Endothelial cell of umbilical vein (primary cell): ENCODE measurements at regions not wholly inside any gene's neighbourhood (a gene's known extent, or its start where the extent isn't known, plus 50 kb on each side); places are given as distances from the start of the nearest gene placed in this dataset.

ENCODE experiments used
- BruUV-seq: library from RNA; stranded (reverse); fragments of 400-500 nt; replicated peaks from 2 replicates; lab custom pipeline; 2021; lab: Mats Ljungman, UMichigan
- CTCF ChIA-PET: fragments of 300-600, 350-600 bp; sonication (Branson Sonifier 250); formaldehyde crosslinking; loops from one replicate; lab custom pipeline; 2021; ENCODE audit warnings: antibody characterized with exemption, inconsistent platforms; lab: Charles Lee
- POLR2A ChIA-PET: fragments of 300-600, 350-600 bp; sonication (Branson Sonifier 250); formaldehyde crosslinking; loops from one replicate; lab custom pipeline; 2021; ENCODE audit warnings: antibody characterized with exemption, inconsistent platforms; lab: Charles Lee
- DNase-seq: peaks from one replicate; pipeline ENCODE4 v3.0.0-alpha.2; 2011; ENCODE audit warnings: low read depth, low spot score
- FAIRE-seq: peaks from 2 replicates; lab custom pipeline; 2011; peaks lifted over from hg19 to GRCh38; lab: Jason Lieb, UNC
- H2AFZ ChIP-seq: 2 replicates; pipeline ENCODE4 v1.6.0; 2012; ENCODE audit warnings: low read depth, low read length, control low read depth, inconsistent platforms
- H3K27ac ChIP-seq: 2 replicates; pipeline ENCODE4 v1.5.1; 2011; ENCODE audit warnings: low read depth, mild to moderate bottlenecking, control low read depth, low read length, moderate library complexity; ENCODE audit not compliant: insufficient read depth
- H3K27me3 ChIP-seq, 2 experiments: 2 replicates each; pipeline versions ENCODE4 v1.6.0 to v1.6.1; 2011; ENCODE audit warnings: low read length in 2 of 2, mixed read lengths in 1 of 2; ENCODE audit not compliant: control insufficient read depth in 2 of 2, insufficient read depth in 2 of 2
- H3K36me3 ChIP-seq, 2 experiments: 2 replicates in 1 of 2; 3 replicates in 1 of 2; pipeline ENCODE4 v1.5.1; 2011; ENCODE audit warnings: low read length in 2 of 2, mild to moderate bottlenecking in 1 of 2, moderate library complexity in 1 of 2; ENCODE audit not compliant: control insufficient read depth in 2 of 2, insufficient read depth in 2 of 2; ENCODE audit errors: extremely low read depth in 1 of 2
- H3K4me1 ChIP-seq: 3 replicates; pipeline ENCODE4 v1.5.1; 2011; ENCODE audit warnings: mild to moderate bottlenecking, low read length; ENCODE audit not compliant: control insufficient read depth, insufficient read depth; ENCODE audit errors: extremely low read depth
- H3K4me2 ChIP-seq: 2 replicates; pipeline ENCODE4 v1.6.1; 2011; ENCODE audit warnings: low read length, control low read depth, mixed read lengths; ENCODE audit not compliant: insufficient read depth
- H3K4me3 ChIP-seq, 3 experiments: fragments of 200-600 bp in 1 of 3; sonication (generic), shearing (Covaris generic) in 1 of 3; replicated peaks in 1 of 3; 2 replicates each; pipeline ENCODE4 v1.5.1; 2011 to 2016; ENCODE audit warnings: control low read depth in 3 of 3, low read length in 3 of 3, mild to moderate bottlenecking in 2 of 3, inconsistent platforms in 1 of 3, low read depth in 1 of 3, moderate library complexity in 1 of 3; ENCODE audit not compliant: insufficient read depth in 1 of 3
- H3K79me2 ChIP-seq: 2 replicates; pipeline ENCODE4 v1.6.0; 2012; ENCODE audit warnings: low read length, inconsistent platforms; ENCODE audit not compliant: control insufficient read depth, insufficient read depth
- H3K9ac ChIP-seq: replicated peaks from 2 replicates; pipeline ENCODE3; 2011; ENCODE audit warnings: low read length, control low read depth; ENCODE audit not compliant: insufficient read depth; ENCODE audit errors: extremely low read depth
- H3K9me1 ChIP-seq: replicated peaks from 3 replicates; pipeline ENCODE4 v1.6.0; 2011; ENCODE audit warnings: mild to moderate bottlenecking, low read length; ENCODE audit not compliant: control insufficient read depth, insufficient read depth; ENCODE audit errors: extremely low read depth
- H3K9me3 ChIP-seq: replicated peaks from 2 replicates; pipeline ENCODE4 v1.5.1; 2012; ENCODE audit warnings: low read length, inconsistent platforms; ENCODE audit not compliant: control insufficient read depth, insufficient read depth
- H4K20me1 ChIP-seq: replicated peaks from 2 replicates; pipeline ENCODE3; 2011; ENCODE audit warnings: mild to moderate bottlenecking, low read length; ENCODE audit not compliant: control insufficient read depth, insufficient read depth; ENCODE audit errors: extremely low read depth
- EZH2 ChIP-seq: IDR thresholded peaks from 2 replicates; pipeline ENCODE4 v1.6.1; 2012; ENCODE audit warnings: borderline replicate concordance, low read depth, mild to moderate bottlenecking, moderate library complexity, low read length, inconsistent platforms; ENCODE audit not compliant: severe bottlenecking
- FOS ChIP-seq: IDR thresholded peaks from 2 replicates; pipeline ENCODE4 v1.6.1; 2011; ENCODE audit warnings: mild to moderate bottlenecking, low read length, moderate library complexity, borderline replicate concordance; ENCODE audit not compliant: insufficient read depth
- GATA2 ChIP-seq: IDR thresholded peaks from 2 replicates; pipeline ENCODE4 v1.7.0; 2011; ENCODE audit warnings: low read depth, mild to moderate bottlenecking, moderate library complexity, mixed read lengths, low read length; ENCODE audit not compliant: insufficient read length, insufficient read depth
- JUN ChIP-seq: IDR thresholded peaks from 2 replicates; pipeline ENCODE4 v1.6.1; 2011; ENCODE audit warnings: borderline replicate concordance, low read depth; ENCODE audit not compliant: insufficient read length, insufficient read depth
- MYC ChIP-seq: IDR thresholded peaks from one replicate; pipeline ENCODE4 v1.6.1; 2011; ENCODE audit warnings: mild to moderate bottlenecking, low read depth, low read length
- POLR2A ChIP-seq: IDR thresholded peaks from 2 replicates; pipeline ENCODE4 v1.6.1; 2012; ENCODE audit warnings: low read depth, mild to moderate bottlenecking, control low read depth, low read length
- POLR2AphosphoS5 ChIP-seq: IDR thresholded peaks from 2 replicates; pipeline ENCODE4 v1.6.1; 2012; ENCODE audit warnings: low read depth, mild to moderate bottlenecking, control low read depth, low read length, moderate library complexity; ENCODE audit not compliant: insufficient read depth
- dilution Hi-C: fragments of 300-500 bp; cut with MboI; formaldehyde crosslinking; loops from one replicate; pipeline ENCODE4 v1.15.0; 2019; ENCODE audit warnings: low sequenced_read_pairs; ENCODE audit not compliant: extremely low pct_ligation_motif_present
- intact Hi-C: fragments of 100-400 bp; cut with micrococcal nuclease; formaldehyde crosslinking; loops from one replicate; pipeline ENCODE4 v1.10.0; 2022
- TF ChIP-seq, protein P1 (sequence below), 2 donors: IDR thresholded peaks; 1 replicate in 1 of 2; 2 replicates in 1 of 2; pipeline ENCODE4 v1.5.1; 2011; ENCODE audit warnings: low read length in 2 of 2, mild to moderate bottlenecking in 2 of 2, moderate library complexity in 2 of 2, control low read depth in 1 of 2, inconsistent platforms in 1 of 2, low read depth in 1 of 2; ENCODE audit not compliant: insufficient read depth in 1 of 2; ENCODE audit errors: extremely low read depth in 1 of 2
- TF ChIP-seq, protein P2 (sequence below): IDR thresholded peaks from 2 replicates; pipeline ENCODE4 v1.6.1; 2011; ENCODE audit not compliant: insufficient read depth, insufficient read length

- Histone ChIP-seq H3K4me1 (peaks cover 35% of the 10 kb centered on the region), H3K4me3 (no peak overlapping the region), H3K27ac (peak overlapping the region; percentile 90), H3K79me2 (no peaks in the 10 kb centered on the region), H3K9me3 (no peaks in the 10 kb centered on the region), H3K9ac (peak overlapping the region; percentile 70), H2AFZ (no peak overlapping the region), H3K4me2 (peak overlapping the region; percentile 53), H3K9me1 (no peaks in the 10 kb centered on the region), H4K20me1 (no peaks in the 10 kb centered on the region), H3K27me3 (no peaks in the 10 kb centered on the region), H3K36me3 (no peaks in the 10 kb centered on the region)
- TSS peak; percentile 88 for BruUV-seq
- TF ChIP-seq, protein P1, sequence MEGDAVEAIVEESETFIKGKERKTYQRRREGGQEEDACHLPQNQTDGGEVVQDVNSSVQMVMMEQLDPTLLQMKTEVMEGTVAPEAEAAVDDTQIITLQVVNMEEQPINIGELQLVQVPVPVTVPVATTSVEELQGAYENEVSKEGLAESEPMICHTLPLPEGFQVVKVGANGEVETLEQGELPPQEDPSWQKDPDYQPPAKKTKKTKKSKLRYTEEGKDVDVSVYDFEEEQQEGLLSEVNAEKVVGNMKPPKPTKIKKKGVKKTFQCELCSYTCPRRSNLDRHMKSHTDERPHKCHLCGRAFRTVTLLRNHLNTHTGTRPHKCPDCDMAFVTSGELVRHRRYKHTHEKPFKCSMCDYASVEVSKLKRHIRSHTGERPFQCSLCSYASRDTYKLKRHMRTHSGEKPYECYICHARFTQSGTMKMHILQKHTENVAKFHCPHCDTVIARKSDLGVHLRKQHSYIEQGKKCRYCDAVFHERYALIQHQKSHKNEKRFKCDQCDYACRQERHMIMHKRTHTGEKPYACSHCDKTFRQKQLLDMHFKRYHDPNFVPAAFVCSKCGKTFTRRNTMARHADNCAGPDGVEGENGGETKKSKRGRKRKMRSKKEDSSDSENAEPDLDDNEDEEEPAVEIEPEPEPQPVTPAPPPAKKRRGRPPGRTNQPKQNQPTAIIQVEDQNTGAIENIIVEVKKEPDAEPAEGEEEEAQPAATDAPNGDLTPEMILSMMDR (IDR thresholded peaks at IDR 0.05; ENCODE audit: extremely low read depth in 1 of 2, insufficient read depth in 1 of 2, low read depth in 1 of 2, low read length in 2 of 2), result no peak
- no peak for TF ChIP-seq EZH2
- peak; percentile 99 for TF ChIP-seq FOS
- peak; percentile 85 for TF ChIP-seq GATA2
- no peak for TF ChIP-seq MYC
- no peak for TF ChIP-seq POLR2A
- TF ChIP-seq JUN, result peak; percentile 83
- TF ChIP-seq, protein P2, sequence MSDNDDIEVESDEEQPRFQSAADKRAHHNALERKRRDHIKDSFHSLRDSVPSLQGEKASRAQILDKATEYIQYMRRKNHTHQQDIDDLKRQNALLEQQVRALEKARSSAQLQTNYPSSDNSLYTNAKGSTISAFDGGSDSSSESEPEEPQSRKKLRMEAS, result no peak
- peak; percentile 92 for TF ChIP-seq POLR2AphosphoS5
- peak; percentile 96 for DNase-seq
- dilution Hi-C loops, result no loop called here
- POLR2A ChIA-PET, result interaction anchor here (2.0 kb wide), 1 partner anchor 131 kb away, joined by 5 read pairs; no protein-coding TSS in a partner anchor
- peak; percentile 98 for FAIRE-seq
- intact Hi-C loops, result loop anchor here (1.0 to 5.0 kb wide), 10 partner anchors 33 to 513 kb away; no protein-coding TSS in a partner anchor
- CTCF ChIA-PET, result interaction anchor here (0.7 to 1.8 kb wide), 10 partner anchors 11 to 290 kb away, joined by 3 to 4 read pairs (median 3); no protein-coding TSS in a partner anchor
Observed at GRCh38 chr12:105933671-105934665, 204.8 kb downstream of the NUAK1 start.
